K562 (cell line): ENCODE measurements at regions not wholly inside any gene's neighbourhood (a gene's known extent, or its start where the extent isn't known, plus 50 kb on each side); places are given as distances from the start of the nearest gene placed in this dataset.

Source experiments
- ATAC-seq: fragments of 200-7000 bp; cut with Tn5 transposase; 3 replicates; pipeline ENCODE4 v1.9.1; 2020; ENCODE audit warnings: moderate library complexity
- BruUV-seq: library from RNA; stranded (reverse); fragments of 400-500 nt; replicated peaks from 2 replicates; lab custom pipeline; 2021; lab: Mats Ljungman, UMichigan
- CTCF ChIA-PET: fragments of 300-600 bp; formaldehyde crosslinking; extraction: SDS; loops from one replicate; lab custom pipeline; 2021; ENCODE audit warnings: low intra/inter-chr PET ratio; lab: Yijun Ruan, JAX
- POLR2A ChIA-PET: fragments of 300-600, 350-650 bp; sonication (Branson Sonifier 250); formaldehyde crosslinking; extraction: SDS; loops from one replicate; lab custom pipeline; 2021; ENCODE audit warnings: antibody characterized with exemption, inconsistent platforms; lab: Yijun Ruan, JAX
- DNase-seq, 4 experiments: peaks; one replicate each; pipeline versions ENCODE4 v3.0.0 to v3.0.0-alpha.2; 2011 to 2018; ENCODE audit warnings: low spot score in 3 of 4, mixed read lengths in 3 of 4; ENCODE audit errors: extremely low read depth in 1 of 4
- FAIRE-seq: peaks from 2 replicates; lab custom pipeline; 2011; peaks lifted over from hg19 to GRCh38; lab: Jason Lieb, UNC
- H2AFZ ChIP-seq: 2 replicates; pipeline ENCODE4 v1.6.0; 2011; ENCODE audit warnings: low read depth, low read length, control low read depth, inconsistent platforms
- H3K27ac ChIP-seq: fragments of 200-600 bp; 3 replicates; pipeline ENCODE4 v1.8.0; 2011; ENCODE audit warnings: low read depth, mild to moderate bottlenecking, control low read depth, inconsistent platforms, low read length, moderate library complexity, mixed read lengths; ENCODE audit errors: extremely low read depth
- H3K27me3 ChIP-seq, 2 experiments: fragments of 300-600 bp in 1 of 2; 2 replicates in 1 of 2; 3 replicates in 1 of 2; pipeline versions ENCODE4 v1.6.0 to v1.8.0; 2011; ENCODE audit warnings: inconsistent platforms in 2 of 2, low read length in 2 of 2, mild to moderate bottlenecking in 1 of 2, mixed read lengths in 1 of 2, moderate library complexity in 1 of 2; ENCODE audit not compliant: control insufficient read depth in 2 of 2, insufficient read depth in 2 of 2
- H3K36me3 ChIP-seq: fragments of 300-600 bp; 3 replicates; pipeline ENCODE4 v1.8.0; 2011; ENCODE audit warnings: mild to moderate bottlenecking, low read length, inconsistent platforms; ENCODE audit not compliant: control insufficient read depth, insufficient read depth
- H3K4me1 ChIP-seq, 2 experiments: fragments of 200-600 bp in 1 of 2; replicated peaks in 1 of 2; 2 replicates in 1 of 2; 3 replicates in 1 of 2; pipeline versions ENCODE4 v1.5.1 to v1.8.0; 2011; ENCODE audit warnings: inconsistent platforms in 2 of 2, low read length in 2 of 2, mild to moderate bottlenecking in 1 of 2, mixed read lengths in 1 of 2, moderate library complexity in 1 of 2; ENCODE audit not compliant: control insufficient read depth in 2 of 2, insufficient read depth in 2 of 2
- H3K4me2 ChIP-seq: 2 replicates; pipeline ENCODE4 v1.6.1; 2011; ENCODE audit warnings: low read length, control low read depth, inconsistent platforms, mixed read lengths; ENCODE audit not compliant: insufficient read depth
- H3K4me3 ChIP-seq: fragments of 200-600 bp; sonication (generic), shearing (Covaris generic); 2 replicates; pipeline ENCODE4 v1.5.1; 2016; ENCODE audit warnings: control low read depth, inconsistent platforms
- H3K79me2 ChIP-seq: fragments of 200-600 bp; 3 replicates; pipeline ENCODE4 v1.8.0; 2011; ENCODE audit warnings: low read length, inconsistent platforms; ENCODE audit not compliant: control insufficient read depth, insufficient read depth
- H3K9ac ChIP-seq, 2 experiments: 2 replicates each; pipeline versions ENCODE4 v1.6.0 to v1.6.1; 2011; ENCODE audit warnings: low read depth in 2 of 2, low read length in 2 of 2, control low read depth in 1 of 2, inconsistent platforms in 1 of 2, mild to moderate bottlenecking in 1 of 2, mixed read lengths in 1 of 2; ENCODE audit not compliant: insufficient read depth in 1 of 2
- H3K9me1 ChIP-seq: one replicate; pipeline ENCODE4 v1.6.0; 2011; ENCODE audit warnings: inconsistent platforms, mild to moderate bottlenecking, low read length, moderate library complexity; ENCODE audit not compliant: control insufficient read depth, insufficient read depth
- H3K9me3 ChIP-seq: replicated peaks from 2 replicates; pipeline ENCODE4 v1.5.1; 2011; ENCODE audit warnings: low read depth, low read length, inconsistent platforms; ENCODE audit not compliant: control insufficient read depth, insufficient read depth
- H4K20me1 ChIP-seq: replicated peaks from 2 replicates; pipeline ENCODE4 v1.6.1; 2011; ENCODE audit warnings: low read length, inconsistent platforms, mixed read lengths; ENCODE audit not compliant: control insufficient read depth, insufficient read depth
- BMI1 ChIP-seq: fragments of 150-350 bp; IDR thresholded peaks from 2 replicates; pipeline ENCODE4 v1.6.1; 2014; ENCODE audit warnings: low read length
- DACH1 ChIP-seq: fragments of 450-650 bp; IDR thresholded peaks from 2 replicates; pipeline ENCODE4 v1.6.1; 2018; ENCODE audit not compliant: partially characterized antibody
- GABPB1 ChIP-seq: sonication (generic); formaldehyde crosslinking; IDR thresholded peaks from 2 replicates; pipeline ENCODE4 v1.8.0; 2022; ENCODE audit warnings: mild to moderate bottlenecking, missing genetic modification reagents
- KLF6 ChIP-seq: fragments of 250-450 bp; sonication (Bioruptor Pico); IDR thresholded peaks from 2 replicates; pipeline ENCODE4 v1.4.0; 2020; ENCODE audit warnings: mild to moderate bottlenecking, moderate library complexity, borderline replicate concordance
- MAZ ChIP-seq, 2 experiments: fragments of 450-650 bp in 1 of 2; sonication (generic) in 1 of 2; formaldehyde crosslinking; IDR thresholded peaks in 1 of 2; conservative IDR thresholded peaks in 1 of 2; 2 replicates each; pipeline versions ENCODE4 v1.4.0 to v1.5.0; 2020; ENCODE audit warnings: mild to moderate bottlenecking in 1 of 2, missing genetic modification reagents in 1 of 2
- RBFOX2 ChIP-seq: fragments of 200-400 bp; formaldehyde crosslinking; IDR thresholded peaks from 2 replicates; pipeline ENCODE4 v1.6.1; 2017; ENCODE audit warnings: low read depth, mild to moderate bottlenecking, low read length, moderate library complexity
- RFX7 ChIP-seq: fragments of 250-450 bp; sonication (Bioruptor Pico); IDR thresholded peaks from 2 replicates; pipeline ENCODE4 v1.5.1; 2021; ENCODE audit warnings: mild to moderate bottlenecking
- SIRT6 ChIP-seq: IDR thresholded peaks from one replicate; pipeline ENCODE4 v1.6.1; 2012; ENCODE audit warnings: low read depth, mild to moderate bottlenecking, control low read depth, inconsistent platforms, low read length, moderate library complexity
- SREBF2 ChIP-seq: sonication (generic); formaldehyde crosslinking; IDR thresholded peaks from 2 replicates; pipeline ENCODE4 v1.4.0; 2020; ENCODE audit warnings: mild to moderate bottlenecking, missing genetic modification reagents
- ZC3H11A ChIP-seq: IDR thresholded peaks from 2 replicates; pipeline ENCODE4 v1.6.1; 2012; ENCODE audit warnings: low read depth, low read length, improper control_type of control experiment
- ZKSCAN3 ChIP-seq: fragments of 250-450 bp; sonication (Bioruptor Pico); IDR thresholded peaks from 2 replicates; pipeline ENCODE4 v1.4.0; 2020
- ZNF41 ChIP-seq: fragments of 250-450 bp; sonication (Bioruptor Pico); conservative IDR thresholded peaks from 2 replicates; pipeline ENCODE4 v1.4.0; 2020; ENCODE audit warnings: mild to moderate bottlenecking
- ZNF436 ChIP-seq: fragments of 250-450, 450-650 bp; sonication (Bioruptor Pico); formaldehyde crosslinking; IDR thresholded peaks from 2 replicates; pipeline ENCODE4 v1.7.0; 2020; ENCODE audit warnings: mild to moderate bottlenecking
- ZNF609 ChIP-seq: sonication (generic); formaldehyde crosslinking; IDR thresholded peaks from 2 replicates; pipeline ENCODE4 v1.8.1; 2023; ENCODE audit warnings: missing genetic modification reagents, mild to moderate bottlenecking, borderline replicate concordance
- WGBS: fragments of 100-300 bp; shearing (Covaris generic); methylation state at CpG from one replicate; pipeline ENCODE4 v1.1.6; 2016; ENCODE audit warnings: low coverage, mixed read lengths; ENCODE audit not compliant: insufficient coverage; ENCODE audit errors: missing lambda C conversion rate; 5-methylcytosine and 5-hydroxymethylcytosine counted together
- in situ Hi-C: fragments of 300-500 bp; cut with MboI; formaldehyde crosslinking; loops from 4 replicates; pipeline ENCODE4 v1.15.0; 2018; ENCODE audit warnings: inconsistent platforms, mixed read lengths
- intact Hi-C: fragments of 100-400 bp; cut with micrococcal nuclease; formaldehyde crosslinking; loops from 2 replicates; pipeline ENCODE4 v1.14.2; 2022
- TF ChIP-seq, protein P1 (sequence below), 2 experiments: IDR thresholded peaks; 2 replicates each; pipeline ENCODE4 v1.6.1; 2011; ENCODE audit warnings: borderline replicate concordance in 1 of 2, control low read depth in 1 of 2, low read depth in 1 of 2, low read length in 1 of 2, mild to moderate bottlenecking in 1 of 2, mixed read lengths in 1 of 2, moderate library complexity in 1 of 2; ENCODE audit not compliant: insufficient read depth in 1 of 2, insufficient read length in 1 of 2, poor library complexity in 1 of 2, severe bottlenecking in 1 of 2; ENCODE audit errors: extremely low read depth in 1 of 2
- TF ChIP-seq, protein P2 (sequence below): sonication (generic); formaldehyde crosslinking; IDR thresholded peaks from 2 replicates; pipeline ENCODE4 v1.4.0; 2020; ENCODE audit warnings: mild to moderate bottlenecking, missing genetic modification reagents

- H3K4me2 ChIP-seq = no peak overlapping the region
- CTCF ChIA-PET = no interaction called here
- DNase-seq = no peak
- H3K36me3 ChIP-seq = no peaks in the 10 kb centered on the region
- no peaks in the 10 kb centered on the region for H3K27me3 ChIP-seq
- WGBS = 7% methylated on average over 5 of the region's 5 CpGs
- H4K20me1 ChIP-seq = no peaks in the 10 kb centered on the region
- no TSS peak for BruUV-seq
- no peak for ATAC-seq
- in situ Hi-C loops = no loop called here
- H3K79me2 ChIP-seq = no peaks in the 10 kb centered on the region
- POLR2A ChIA-PET = interaction anchor here (0.7 kb wide), 1 partner anchor 675 kb away, joined by 3 read pairs; no protein-coding TSS in a partner anchor
- no peaks in the 10 kb centered on the region for H3K4me1 ChIP-seq
- intact Hi-C loops = no loop called here
- TF ChIP-seq ZNF41 (no peak), SIRT6 (no peak), ZNF609 (CRISPR knock-in tag) (no peak), BMI1 (no peak), RFX7 (no peak), KLF6 (CRISPR knock-in tag) (no peak), DACH1 (no peak), ZC3H11A (no peak), ZNF436 (CRISPR knock-in tag) (no peak), MAZ (CRISPR knock-in tag; conservative IDR thresholded peaks at IDR 0.05 in 1 of 2, IDR thresholded peaks at IDR 0.05 in 1 of 2) (no peak), ZKSCAN3 (no peak), GABPB1 (CRISPR knock-in tag) (no peak), RBFOX2 (no peak), SREBF2 (CRISPR knock-in tag) (no peak)
- TF ChIP-seq, protein P1, sequence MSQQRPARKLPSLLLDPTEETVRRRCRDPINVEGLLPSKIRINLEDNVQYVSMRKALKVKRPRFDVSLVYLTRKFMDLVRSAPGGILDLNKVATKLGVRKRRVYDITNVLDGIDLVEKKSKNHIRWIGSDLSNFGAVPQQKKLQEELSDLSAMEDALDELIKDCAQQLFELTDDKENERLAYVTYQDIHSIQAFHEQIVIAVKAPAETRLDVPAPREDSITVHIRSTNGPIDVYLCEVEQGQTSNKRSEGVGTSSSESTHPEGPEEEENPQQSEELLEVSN (IDR thresholded peaks at IDR 0.05; ENCODE audit: borderline replicate concordance in 1 of 2, extremely low read depth in 1 of 2, insufficient read depth in 1 of 2, insufficient read length in 1 of 2, low read depth in 1 of 2, low read length in 1 of 2, poor library complexity in 1 of 2, severe bottlenecking in 1 of 2) = no peak
- TF ChIP-seq, protein P2, sequence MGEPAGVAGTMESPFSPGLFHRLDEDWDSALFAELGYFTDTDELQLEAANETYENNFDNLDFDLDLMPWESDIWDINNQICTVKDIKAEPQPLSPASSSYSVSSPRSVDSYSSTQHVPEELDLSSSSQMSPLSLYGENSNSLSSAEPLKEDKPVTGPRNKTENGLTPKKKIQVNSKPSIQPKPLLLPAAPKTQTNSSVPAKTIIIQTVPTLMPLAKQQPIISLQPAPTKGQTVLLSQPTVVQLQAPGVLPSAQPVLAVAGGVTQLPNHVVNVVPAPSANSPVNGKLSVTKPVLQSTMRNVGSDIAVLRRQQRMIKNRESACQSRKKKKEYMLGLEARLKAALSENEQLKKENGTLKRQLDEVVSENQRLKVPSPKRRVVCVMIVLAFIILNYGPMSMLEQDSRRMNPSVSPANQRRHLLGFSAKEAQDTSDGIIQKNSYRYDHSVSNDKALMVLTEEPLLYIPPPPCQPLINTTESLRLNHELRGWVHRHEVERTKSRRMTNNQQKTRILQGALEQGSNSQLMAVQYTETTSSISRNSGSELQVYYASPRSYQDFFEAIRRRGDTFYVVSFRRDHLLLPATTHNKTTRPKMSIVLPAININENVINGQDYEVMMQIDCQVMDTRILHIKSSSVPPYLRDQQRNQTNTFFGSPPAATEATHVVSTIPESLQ (CRISPR knock-in tag) = no peak
- no peak overlapping the region for H3K4me3 ChIP-seq
- no peak overlapping the region for H2AFZ ChIP-seq
- H3K9me1 ChIP-seq = no peaks in the 10 kb centered on the region
- FAIRE-seq = no peak
- no peaks in the 10 kb centered on the region for H3K9me3 ChIP-seq
- no peak overlapping the region for H3K9ac ChIP-seq
- no peak overlapping the region for H3K27ac ChIP-seq
Observed at GRCh38 chr2:226643946-226644282, 155.7 kb downstream of the IRS1 start.
